H1 (cell line): ENCODE measurements at regions not wholly inside any gene's neighbourhood (a gene's known extent, or its start where the extent isn't known, plus 50 kb on each side); places are given as distances from the start of the nearest gene placed in this dataset.

Experiments used
- CTCF ChIA-PET: fragments of 300-600 bp; sonication (Branson Sonifier 250); formaldehyde crosslinking; loops from one replicate; lab custom pipeline; 2021; ENCODE audit not compliant: partially characterized antibody; lab: Charles Lee
- POLR2A ChIA-PET: fragments of 300-600 bp; sonication (Branson Sonifier 250); formaldehyde crosslinking; loops from one replicate; lab custom pipeline; 2021; ENCODE audit warnings: inconsistent platforms; ENCODE audit not compliant: partially characterized antibody; lab: Charles Lee
- DNase-seq, 2 experiments: peaks; one replicate each; pipeline versions ENCODE4 v3.0.0 to v3.0.0-alpha.2; 2010 to 2022; ENCODE audit warnings: low spot score in 2 of 2, low read depth in 1 of 2, mixed read lengths in 1 of 2
- FAIRE-seq: peaks from 2 replicates; lab custom pipeline; 2011; peaks lifted over from hg19 to GRCh38; lab: Jason Lieb, UNC
- H2AFZ ChIP-seq: 2 replicates; pipeline ENCODE4 v1.8.1; 2012; ENCODE audit warnings: low read length, inconsistent platforms
- H2AK5ac ChIP-seq: 2 replicates; pipeline ENCODE4 v1.6.1; 2013; ENCODE audit warnings: low read depth, low read length
- H2BK120ac ChIP-seq: replicated peaks from 2 replicates; pipeline ENCODE3; 2013; ENCODE audit warnings: low read depth, low read length, inconsistent platforms
- H2BK12ac ChIP-seq: 2 replicates; pipeline ENCODE4 v1.6.1; 2013; ENCODE audit warnings: low read depth, low read length
- H2BK15ac ChIP-seq: 2 replicates; pipeline ENCODE4 v1.6.1; 2013; ENCODE audit warnings: low read length
- H2BK20ac ChIP-seq: 2 replicates; pipeline ENCODE4 v1.6.1; 2013; ENCODE audit warnings: low read length
- H2BK5ac ChIP-seq: 2 replicates; pipeline ENCODE4 v1.6.1; 2013; ENCODE audit warnings: low read depth, low read length
- H3K14ac ChIP-seq: 2 replicates; pipeline ENCODE4 v1.6.1; 2013; ENCODE audit warnings: inconsistent platforms; ENCODE audit not compliant: insufficient read length
- H3K18ac ChIP-seq: 2 replicates; pipeline ENCODE4 v1.6.1; 2013; ENCODE audit warnings: low read length; ENCODE audit errors: extremely low read depth
- H3K23ac ChIP-seq: 2 replicates; pipeline ENCODE4 v1.6.1; 2013; ENCODE audit warnings: inconsistent platforms; ENCODE audit not compliant: insufficient read length
- H3K23me2 ChIP-seq: 2 replicates; pipeline ENCODE4 v1.6.1; 2013; ENCODE audit warnings: low read depth, low read length
- H3K27ac ChIP-seq: 2 replicates; pipeline ENCODE4 v1.6.1; 2011; ENCODE audit warnings: low read depth, low read length, inconsistent platforms
- H3K27me3 ChIP-seq, 4 experiments: replicated peaks in 1 of 4; 1 replicate in 1 of 4; 2 replicates in 3 of 4; pipeline versions ENCODE4 v1.6.1 to v1.8.1; 2011 to 2013; ENCODE audit warnings: low read length in 3 of 4, mild to moderate bottlenecking in 3 of 4, inconsistent platforms in 2 of 4, mixed read lengths in 2 of 4, moderate library complexity in 1 of 4; ENCODE audit not compliant: control insufficient read depth in 3 of 4, insufficient read depth in 3 of 4; ENCODE audit errors: extremely low read depth in 1 of 4
- H3K36me3 ChIP-seq, 4 experiments: 2 replicates each; pipeline versions ENCODE4 v1.6.1 to v1.8.1; 2011 to 2013; ENCODE audit warnings: mild to moderate bottlenecking in 4 of 4, low read length in 3 of 4, moderate library complexity in 2 of 4, control low read depth in 1 of 4, inconsistent platforms in 1 of 4; ENCODE audit not compliant: insufficient read depth in 4 of 4, control insufficient read depth in 2 of 4
- H3K4ac ChIP-seq: replicated peaks from 2 replicates; pipeline ENCODE3; 2013; ENCODE audit warnings: low read length, low read depth, mixed read lengths, inconsistent platforms; ENCODE audit not compliant: insufficient read length
- H3K4me1 ChIP-seq, 4 experiments: replicated peaks in 1 of 4; 1 replicate in 1 of 4; 2 replicates in 3 of 4; pipeline versions ENCODE4 v1.6.1 to v1.8.1; 2011 to 2013; ENCODE audit warnings: low read length in 3 of 4, inconsistent platforms in 2 of 4, mixed read lengths in 1 of 4; ENCODE audit not compliant: insufficient read depth in 4 of 4, control insufficient read depth in 3 of 4
- H3K4me2 ChIP-seq, 2 experiments: 2 replicates each; pipeline versions ENCODE4 v1.6.1 to v1.8.1; 2011 to 2013; ENCODE audit warnings: low read depth in 2 of 2, low read length in 2 of 2, control low read depth in 1 of 2, inconsistent platforms in 1 of 2, mild to moderate bottlenecking in 1 of 2; ENCODE audit not compliant: insufficient read depth in 1 of 2
- H3K4me3 ChIP-seq, 4 experiments: fragments of 200-600, 300-600 bp in 1 of 4; sonication (generic), shearing (Covaris generic), sonication (Bioruptor Twin) in 1 of 4; 2 replicates each; pipeline versions ENCODE4 v1.5.1 to v1.8.1; 2011 to 2016; ENCODE audit warnings: low read length in 4 of 4, low read depth in 3 of 4, control low read depth in 2 of 4, inconsistent platforms in 2 of 4, mild to moderate bottlenecking in 2 of 4, mixed read lengths in 1 of 4, moderate library complexity in 1 of 4; ENCODE audit not compliant: insufficient read depth in 2 of 4; ENCODE audit errors: extremely low read depth in 1 of 4
- H3K56ac ChIP-seq: replicated peaks from 2 replicates; pipeline ENCODE3; 2013; ENCODE audit warnings: low read depth, mild to moderate bottlenecking, mixed read lengths, low read length, inconsistent platforms; ENCODE audit not compliant: insufficient read length
- H3K79me1 ChIP-seq: 2 replicates; pipeline ENCODE4 v1.6.1; 2013; ENCODE audit warnings: low read depth, low read length, control low read depth
- H3K79me2 ChIP-seq, 2 experiments: 2 replicates each; pipeline versions ENCODE4 v1.6.1 to v1.8.1; 2012 to 2013; ENCODE audit warnings: low read length in 2 of 2, mild to moderate bottlenecking in 2 of 2, inconsistent platforms in 1 of 2; ENCODE audit not compliant: insufficient read depth in 2 of 2, control insufficient read depth in 1 of 2
- H3K9ac ChIP-seq, 4 experiments: replicated peaks in 1 of 4; 1 replicate in 1 of 4; 2 replicates in 3 of 4; pipeline versions ENCODE4 v1.6.1 to v1.8.1; 2011 to 2013; ENCODE audit warnings: low read depth in 3 of 4, low read length in 3 of 4, control low read depth in 2 of 4, mild to moderate bottlenecking in 2 of 4, moderate library complexity in 2 of 4, inconsistent platforms in 1 of 4; ENCODE audit errors: extremely low read depth in 1 of 4
- H3K9me3 ChIP-seq, 2 experiments: 2 replicates each; pipeline versions ENCODE4 v1.6.1 to v1.8.1; 2012 to 2013; ENCODE audit warnings: mild to moderate bottlenecking in 2 of 2, moderate library complexity in 2 of 2, control low read depth in 1 of 2, inconsistent platforms in 1 of 2, low read depth in 1 of 2, low read length in 1 of 2, mixed read lengths in 1 of 2; ENCODE audit not compliant: insufficient read depth in 2 of 2
- H4K20me1 ChIP-seq, 2 experiments: replicated peaks in 1 of 2; 2 replicates each; pipeline versions ENCODE3 to v1.8.1; 2011 to 2013; ENCODE audit warnings: inconsistent platforms in 2 of 2, low read length in 2 of 2, mild to moderate bottlenecking in 1 of 2; ENCODE audit not compliant: insufficient read depth in 2 of 2, control insufficient read depth in 1 of 2
- H4K5ac ChIP-seq: 2 replicates; pipeline ENCODE4 v1.6.1; 2013; ENCODE audit warnings: low read length, low read depth, mixed read lengths, inconsistent platforms; ENCODE audit not compliant: insufficient read length
- H4K8ac ChIP-seq: 2 replicates; pipeline ENCODE4 v1.8.0; 2013; ENCODE audit warnings: mild to moderate bottlenecking, moderate library complexity, low read length, inconsistent platforms; ENCODE audit not compliant: insufficient read depth; ENCODE audit errors: extremely low read depth
- H4K91ac ChIP-seq: replicated peaks from 2 replicates; pipeline ENCODE3; 2013; ENCODE audit warnings: low read length, mixed read lengths, inconsistent platforms; ENCODE audit not compliant: insufficient read length
- JUN ChIP-seq: IDR thresholded peaks from 2 replicates; pipeline ENCODE4 v1.6.1; 2011; ENCODE audit warnings: low read depth, mild to moderate bottlenecking, improper control_type of control experiment, low read length
- RFX5 ChIP-seq: IDR thresholded peaks from 2 replicates; pipeline ENCODE4 v1.6.1; 2011; ENCODE audit warnings: low read depth, low read length, improper control_type of control experiment, borderline replicate concordance
- SUZ12 ChIP-seq: fragments of 200-600 bp; sonication (generic); IDR thresholded peaks from 2 replicates; pipeline ENCODE4 v1.6.1; 2012; ENCODE audit warnings: mild to moderate bottlenecking, inconsistent platforms, low read length, moderate library complexity, mixed read lengths
- TAF7 ChIP-seq: optimal IDR thresholded peaks from 2 replicates; pipeline ENCODE3; 2011; ENCODE audit warnings: low read depth, mild to moderate bottlenecking, inconsistent platforms, low read length, moderate library complexity, borderline replicate concordance
- WGBS, 2 experiments: shearing (Covaris generic) in 1 of 2; methylation state at CpG; one replicate each; pipeline versions ENCODE4 v1.1.6 to v1.1.7; 2013 to 2015; ENCODE audit warnings: low lambda C conversion rate in 2 of 2, mixed read lengths in 2 of 2, inconsistent platforms in 1 of 2, low coverage in 1 of 2, missing lambda C conversion rate in 1 of 2; ENCODE audit not compliant: insufficient replicate concordance in 2 of 2, insufficient coverage in 1 of 2, insufficient read length in 1 of 2; ENCODE audit errors: extremely low coverage in 1 of 2, missing lambda C conversion rate in 1 of 2; 5-methylcytosine and 5-hydroxymethylcytosine counted together
- TF ChIP-seq, protein P1 (sequence below): IDR thresholded peaks from 2 replicates; pipeline ENCODE4 v1.6.1; 2012; ENCODE audit warnings: inconsistent platforms
- TF ChIP-seq, protein P2 (sequence below): IDR thresholded peaks from 2 replicates; pipeline ENCODE4 v1.6.1; 2012; ENCODE audit warnings: inconsistent platforms

DNA sequence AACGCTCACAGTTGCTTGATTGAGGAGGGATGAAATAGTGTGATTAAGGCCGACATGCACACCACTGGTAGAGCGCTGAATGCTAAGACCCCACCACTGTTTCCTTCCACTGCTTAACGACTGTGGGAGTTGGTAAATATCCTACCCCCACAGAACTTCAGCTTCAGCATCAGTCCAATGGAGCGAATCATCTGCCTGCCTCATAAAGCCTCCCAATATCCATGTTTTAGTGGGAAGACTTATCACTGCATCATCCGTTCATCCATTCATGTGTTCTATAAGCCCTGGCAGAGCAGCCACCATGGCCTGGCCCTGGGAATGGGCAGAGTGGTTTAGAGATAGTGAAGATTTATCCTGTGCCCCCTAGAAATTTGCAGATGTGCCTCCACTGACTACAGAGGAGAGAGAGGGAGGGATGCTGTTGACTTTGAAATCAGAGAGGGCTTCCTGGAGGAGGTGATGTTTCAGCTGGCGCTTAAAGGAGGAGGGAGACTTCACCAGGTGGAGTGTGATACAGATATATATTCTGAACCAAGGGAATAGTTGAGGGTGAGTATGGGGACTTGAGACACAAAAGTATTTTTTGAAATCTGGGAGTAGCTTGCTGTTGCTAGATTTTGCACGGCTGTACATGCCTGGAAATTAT lies 71.9 kb upstream of the STX18 start:
- Histone ChIP-seq H3K9ac (no peak overlapping the region), H3K9me3 (no peaks in the 10 kb centered on the region), H4K5ac (no peak overlapping the region), H3K4me1 (peaks cover 0 to 4% (median 2%) of the 10 kb centered on the region in 4 experiments; a peak in 4 of 7 replicates), H2BK5ac (no peak overlapping the region), H3K23ac (no peak overlapping the region), H3K23me2 (no peaks in the 10 kb centered on the region), H4K20me1 (peaks cover 0 to 9% of the 10 kb centered on the region in 2 experiments), H3K36me3 (no peaks in the 10 kb centered on the region), H3K4me2 (no peak overlapping the region), H3K27me3 (peaks cover 0 to 3% (median 1%) of the 10 kb centered on the region in 4 experiments; a peak in 4 of 7 replicates), H3K27ac (no peak overlapping the region), H2BK120ac (no peak overlapping the region), H2BK12ac (no peak overlapping the region), H2AFZ (no peak overlapping the region), H3K79me2 (no peaks in the 10 kb centered on the region), H4K8ac (no peak overlapping the region), H4K91ac (no peak overlapping the region), H3K4me3 (no peak overlapping the region), H2BK20ac (no peak overlapping the region), H3K56ac (no peak overlapping the region), H3K4ac (no peak overlapping the region), H2AK5ac (no peak overlapping the region), H3K18ac (no peak overlapping the region), H3K79me1 (no peaks in the 10 kb centered on the region), H2BK15ac (no peak overlapping the region), H3K14ac (no peak overlapping the region)
- DNase-seq (no peak), FAIRE-seq (no peak)
- 88% methylated on average over 8 of the region's 8 CpGs; no CpG with 5 or more reads in 1 of the 2 experiments for WGBS, 2 experiments
- CTCF ChIA-PET, result interaction anchor here (1.8 kb wide), 1 partner anchor 21 kb away, joined by 4 read pairs; no protein-coding TSS in a partner anchor
- POLR2A ChIA-PET, result no interaction called here
- no peak for TF ChIP-seq TAF7
- no peak for TF ChIP-seq JUN
- no peak for TF ChIP-seq SUZ12
- TF ChIP-seq, protein P1, sequence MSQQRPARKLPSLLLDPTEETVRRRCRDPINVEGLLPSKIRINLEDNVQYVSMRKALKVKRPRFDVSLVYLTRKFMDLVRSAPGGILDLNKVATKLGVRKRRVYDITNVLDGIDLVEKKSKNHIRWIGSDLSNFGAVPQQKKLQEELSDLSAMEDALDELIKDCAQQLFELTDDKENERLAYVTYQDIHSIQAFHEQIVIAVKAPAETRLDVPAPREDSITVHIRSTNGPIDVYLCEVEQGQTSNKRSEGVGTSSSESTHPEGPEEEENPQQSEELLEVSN, result no peak
- TF ChIP-seq RFX5, result no peak
- TF ChIP-seq, protein P2, sequence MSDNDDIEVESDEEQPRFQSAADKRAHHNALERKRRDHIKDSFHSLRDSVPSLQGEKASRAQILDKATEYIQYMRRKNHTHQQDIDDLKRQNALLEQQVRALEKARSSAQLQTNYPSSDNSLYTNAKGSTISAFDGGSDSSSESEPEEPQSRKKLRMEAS, result no peak
